ENCODE measurements at regions not wholly inside any gene's neighbourhood (a gene's known extent, or its start where the extent isn't known, plus 50 kb on each side); places are given as distances from the start of the nearest gene placed in this dataset.
"Not testable (repeated sequence)": the region's sequence is repeated elsewhere in the genome, so short reads cannot be mapped to it uniquely, and the experiment has no call there.

DNA sequence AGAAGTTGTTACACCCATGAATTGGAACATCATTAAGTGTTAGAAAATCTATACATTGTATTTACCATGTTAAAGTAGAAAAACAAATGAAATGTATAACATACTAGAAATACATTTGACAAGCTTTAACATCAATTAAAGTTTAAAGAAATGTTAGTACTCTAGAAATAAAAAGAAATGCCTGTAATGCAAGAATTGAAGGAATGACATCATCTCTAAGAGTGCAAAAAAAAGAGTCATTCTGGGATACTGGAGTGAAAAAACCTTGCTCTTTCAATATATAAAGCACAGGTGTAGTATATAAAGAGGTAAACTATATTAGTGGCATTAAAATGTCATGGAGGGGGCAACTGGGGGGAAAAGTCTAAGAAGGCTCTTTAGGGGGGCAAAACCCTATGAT lies 210.8 kb upstream of the PLD5 start:
- DNase-seq (ENCODE audit: low read depth): no peak

DNA sequence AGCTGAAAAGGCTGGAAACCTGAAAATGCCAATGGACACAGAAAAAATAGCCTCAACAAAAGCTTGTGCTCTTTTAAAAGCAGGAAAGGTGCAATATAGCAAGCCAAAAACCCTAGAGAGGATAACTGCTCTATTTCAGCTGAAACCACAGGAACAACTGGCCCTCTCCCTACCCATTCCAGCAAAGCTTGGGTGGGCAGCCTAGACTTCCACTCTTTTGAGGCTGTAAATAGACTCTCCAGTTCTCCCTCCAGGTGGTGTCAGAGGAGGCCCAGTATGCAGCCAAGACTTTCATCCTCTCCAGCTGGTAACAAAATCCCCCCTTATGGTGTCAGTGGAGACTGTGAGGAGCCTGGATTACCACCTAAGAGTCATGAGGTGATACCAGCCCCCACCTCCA lies 206.9 kb upstream of the PLD5 start:
- no peak for DNase-seq (ENCODE audit: low read depth)

DNA sequence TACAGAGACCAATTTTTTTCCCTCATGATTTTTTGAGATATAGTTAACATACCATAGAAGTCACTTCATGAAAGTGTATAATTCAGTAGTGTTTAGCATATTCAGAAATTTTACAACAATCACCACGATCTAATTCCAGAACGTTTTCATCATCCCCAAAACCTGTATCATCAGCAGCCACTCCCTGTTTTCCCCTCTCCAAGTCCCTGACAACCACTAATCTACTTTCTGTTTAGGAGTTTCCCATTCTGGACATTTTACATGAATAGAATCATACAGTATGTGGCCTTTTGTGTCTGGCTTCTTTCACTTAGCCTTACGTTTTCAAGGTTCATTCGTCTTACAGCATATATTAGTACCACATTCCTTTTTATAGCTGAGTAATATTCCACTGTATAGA lies 204.2 kb upstream of the PLD5 start:
- DNase-seq (ENCODE audit: low read depth): no peak

DNA sequence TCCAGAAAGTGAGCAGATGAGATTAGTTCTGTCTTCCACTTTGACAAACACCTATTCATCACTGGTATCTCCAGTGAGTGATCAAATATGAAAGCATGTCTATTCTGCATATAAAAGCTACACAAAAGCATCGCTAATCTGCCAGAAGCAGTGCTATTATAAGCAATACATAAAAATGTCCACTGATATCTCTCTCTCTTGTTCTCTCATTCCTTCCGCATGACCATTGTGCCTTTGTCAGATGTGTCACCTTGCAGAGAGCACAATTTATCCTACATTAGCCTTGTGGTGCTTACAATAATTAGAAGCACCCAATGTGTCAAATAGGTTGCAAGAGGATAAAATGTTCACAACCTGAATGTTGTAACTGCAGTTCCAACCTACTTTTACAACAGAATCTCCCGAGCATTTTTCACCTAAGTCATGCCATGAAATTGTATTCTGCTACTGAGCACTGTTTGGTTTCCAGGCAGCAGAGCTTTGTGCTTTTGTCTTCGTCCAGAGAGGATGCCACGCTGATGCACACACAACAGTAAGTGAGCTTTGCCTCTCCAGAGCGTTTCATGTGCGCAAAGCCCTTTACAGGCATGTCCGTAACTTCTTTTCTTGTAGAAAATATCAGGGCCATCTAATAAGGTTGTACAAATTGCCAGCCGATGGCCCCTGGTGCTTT lies 198.7 kb upstream of the PLD5 start:
- DNase-seq (ENCODE audit: low read depth): no peak

DNA sequence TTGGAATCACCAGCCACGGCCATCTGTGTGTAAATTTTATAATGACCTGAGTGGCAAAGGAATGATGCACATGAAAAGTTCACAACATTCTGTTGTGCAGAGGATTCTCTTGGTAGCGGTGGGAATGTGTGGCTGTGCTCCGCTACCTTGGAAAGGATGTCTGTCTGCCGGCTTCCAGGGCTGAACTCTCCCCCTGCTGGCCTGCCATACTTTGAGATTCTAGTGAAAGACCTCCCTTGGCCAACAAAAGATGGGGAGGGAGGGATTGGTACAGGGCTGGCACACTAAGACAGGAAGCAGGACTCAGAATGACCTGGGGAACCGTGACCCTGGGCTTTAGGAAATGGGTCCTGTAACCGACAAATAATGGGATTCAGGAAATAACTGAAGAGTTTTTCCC lies 194.5 kb upstream of the PLD5 start:
- DNase-seq (ENCODE audit: low read depth): no peak

DNA sequence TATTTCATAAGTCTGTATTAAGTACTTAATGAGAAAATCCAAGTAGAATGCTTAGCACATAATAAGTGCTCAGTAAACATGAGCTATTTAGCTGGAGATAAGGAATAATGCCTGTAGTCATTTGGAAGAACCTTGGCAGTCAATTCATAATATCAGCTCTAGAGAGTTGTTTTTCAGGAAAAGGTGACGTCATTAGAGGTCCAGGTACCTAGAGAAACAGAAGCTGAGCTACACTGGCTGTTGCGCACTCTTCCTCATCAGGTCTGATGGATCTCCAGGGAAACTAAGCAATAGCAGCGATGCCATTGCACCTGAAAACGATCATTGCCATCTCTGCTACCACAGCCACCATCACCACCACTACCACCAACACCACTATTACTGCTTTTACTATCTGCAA lies 187.8 kb upstream of the PLD5 start:
- no peak for DNase-seq (ENCODE audit: low read depth)

DNA sequence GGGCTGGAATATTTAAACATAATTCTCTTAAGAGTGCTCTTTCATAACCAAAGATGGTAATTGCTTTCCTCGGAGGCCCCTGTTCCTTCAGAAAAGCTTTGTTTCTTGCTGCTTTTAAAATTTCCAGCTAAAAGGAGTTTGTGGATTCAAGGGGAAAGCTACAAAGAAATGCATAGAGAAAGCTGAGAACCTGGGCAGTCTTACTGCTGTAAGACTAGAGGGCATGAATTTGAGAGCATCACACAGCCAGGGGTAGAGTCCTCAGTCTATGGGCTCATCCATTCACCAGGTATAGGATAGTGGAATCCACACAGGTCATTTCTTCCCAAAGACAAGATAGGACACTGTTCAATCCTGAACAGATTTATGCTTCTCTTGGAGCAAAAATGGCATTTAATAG lies 186.3 kb upstream of the PLD5 start:
- DNase-seq (ENCODE audit: low read depth): no peak

DNA sequence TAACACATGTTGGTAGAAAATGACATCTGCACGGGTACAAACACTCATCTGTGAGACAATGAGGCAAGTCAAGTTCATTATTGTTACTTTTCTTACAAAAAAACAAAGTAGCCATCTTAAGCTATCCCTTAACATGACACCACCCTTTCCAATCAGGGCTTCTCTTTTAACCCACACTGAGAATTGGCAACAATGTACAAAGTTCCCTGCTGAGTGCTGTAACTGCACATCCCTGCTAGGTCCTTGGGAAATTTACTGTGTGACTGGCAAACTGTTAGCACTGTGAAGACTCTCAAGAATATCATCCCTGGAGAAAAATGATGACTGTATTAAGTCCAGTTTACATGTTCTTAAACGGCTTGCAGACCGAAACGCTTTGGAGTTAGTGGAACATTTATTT lies 185.8 kb upstream of the PLD5 start:
- DNase-seq (ENCODE audit: low read depth): no peak

DNA sequence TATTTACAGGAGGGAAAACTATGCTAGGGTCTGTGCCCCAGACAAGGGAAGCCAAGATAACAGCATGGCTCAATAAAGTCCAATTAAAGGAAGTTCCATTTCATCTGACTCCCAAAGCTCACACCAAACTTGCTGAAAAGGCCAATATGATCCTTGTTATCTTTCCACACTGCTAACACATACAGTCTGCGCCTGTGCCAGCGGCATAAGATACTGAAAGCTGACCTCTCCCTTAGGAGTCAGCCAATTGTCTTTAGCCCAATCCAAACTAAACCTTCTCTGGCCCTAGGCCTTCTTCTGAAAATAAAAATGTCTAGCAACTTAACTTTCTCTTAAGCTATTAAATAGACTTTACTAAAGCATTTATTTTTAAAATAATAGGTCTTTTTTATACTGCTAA lies 179.0 kb upstream of the PLD5 start:
- DNase-seq (ENCODE audit: low read depth): no peak

DNA sequence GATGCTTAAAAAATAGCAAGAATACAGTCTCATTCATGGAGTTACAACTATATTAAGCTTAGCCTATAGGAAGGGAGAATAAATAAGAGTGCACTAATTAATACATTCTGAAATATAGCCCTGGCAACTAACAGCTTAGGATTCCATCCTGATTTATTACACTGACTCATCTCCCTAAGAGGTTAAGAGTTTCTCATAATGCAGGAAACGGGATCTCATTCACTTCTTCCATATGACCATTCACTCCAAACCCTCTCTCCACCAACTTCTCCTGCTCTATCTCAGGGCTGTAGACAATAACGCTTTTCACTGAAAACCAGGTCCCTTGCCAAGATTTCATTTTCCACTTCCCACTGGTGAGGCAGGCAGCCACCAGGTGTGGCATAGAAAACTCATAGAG lies 168.5 kb upstream of the PLD5 start:
- no peak for DNase-seq (ENCODE audit: low read depth)

DNA sequence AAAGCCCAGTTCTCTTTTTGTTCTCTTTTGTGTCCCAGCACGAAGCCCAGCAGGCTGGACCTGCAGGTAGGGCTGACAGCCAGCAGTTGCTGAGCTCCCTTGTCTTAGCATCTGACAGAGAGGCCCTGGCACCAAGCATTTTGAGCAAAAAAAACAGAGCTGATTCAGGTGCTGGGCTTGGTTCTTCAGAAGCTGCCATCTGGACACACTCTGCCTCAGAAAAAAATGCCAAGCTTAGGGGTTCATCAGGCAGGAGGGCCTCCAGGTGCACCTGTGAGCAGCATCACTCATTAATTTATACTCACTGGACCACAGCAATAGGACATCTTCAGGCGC lies 167.1 kb upstream of the PLD5 start:
- DNase-seq (ENCODE audit: low read depth): no peak

DNA sequence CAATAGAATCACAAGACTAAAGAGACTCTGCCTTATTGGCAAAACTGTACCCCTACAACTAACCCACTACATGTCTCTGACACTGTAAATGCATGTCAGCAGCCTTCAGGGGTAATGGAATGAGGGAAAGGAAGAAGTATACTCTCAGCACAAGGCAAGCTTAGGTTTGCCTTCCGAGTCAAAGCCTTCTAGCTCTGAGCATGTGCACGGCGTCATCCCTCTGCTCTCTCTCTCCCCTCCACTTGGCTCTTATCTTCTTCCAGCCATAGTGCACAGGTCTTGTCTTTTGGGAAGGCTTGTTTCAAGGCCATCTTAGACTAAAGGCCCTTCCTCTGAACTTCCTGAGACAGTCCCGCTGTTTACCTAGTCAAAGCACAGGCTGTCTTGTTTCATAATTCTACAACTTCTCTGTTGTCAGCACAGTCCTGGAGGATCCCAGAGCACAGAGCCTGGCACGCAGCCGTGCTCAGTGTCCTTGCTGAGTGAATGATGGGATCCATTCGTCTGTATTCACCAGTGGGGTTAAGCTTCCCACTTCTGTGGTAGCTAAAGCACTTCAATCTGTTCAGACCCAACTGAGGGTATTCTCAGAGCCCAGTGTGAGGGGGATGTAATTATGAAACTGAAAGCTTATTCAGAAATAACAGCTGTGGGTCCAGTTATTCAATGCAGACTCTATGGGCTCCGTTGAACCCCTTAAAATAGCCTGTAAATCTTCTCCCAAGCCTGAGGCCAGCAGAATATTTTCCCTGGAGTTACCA lies 166.5 kb upstream of the PLD5 start:
- DNase-seq (ENCODE audit: low read depth): no peak

DNA sequence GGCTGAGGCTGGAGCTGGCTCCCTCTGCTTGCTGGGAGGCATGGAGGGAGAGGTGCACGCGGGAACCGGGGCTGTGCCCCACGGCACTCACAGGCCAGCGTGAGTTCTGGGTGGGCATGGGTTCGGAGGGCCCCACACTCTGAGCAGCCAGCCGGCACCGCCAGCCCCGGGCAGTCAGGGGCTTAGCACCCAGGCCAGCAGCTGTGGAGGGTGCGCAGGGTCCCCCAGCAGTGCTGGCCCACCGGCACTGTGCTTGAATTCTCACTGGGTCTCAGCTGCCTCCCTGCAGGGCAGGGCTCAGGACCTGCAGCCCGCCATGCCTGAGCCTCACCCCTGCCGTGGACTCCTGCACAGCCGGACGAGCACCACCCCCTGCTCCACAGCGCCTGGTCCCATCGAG lies 164.9 kb upstream of the PLD5 start:
- no peak for DNase-seq (ENCODE audit: low read depth)

DNA sequence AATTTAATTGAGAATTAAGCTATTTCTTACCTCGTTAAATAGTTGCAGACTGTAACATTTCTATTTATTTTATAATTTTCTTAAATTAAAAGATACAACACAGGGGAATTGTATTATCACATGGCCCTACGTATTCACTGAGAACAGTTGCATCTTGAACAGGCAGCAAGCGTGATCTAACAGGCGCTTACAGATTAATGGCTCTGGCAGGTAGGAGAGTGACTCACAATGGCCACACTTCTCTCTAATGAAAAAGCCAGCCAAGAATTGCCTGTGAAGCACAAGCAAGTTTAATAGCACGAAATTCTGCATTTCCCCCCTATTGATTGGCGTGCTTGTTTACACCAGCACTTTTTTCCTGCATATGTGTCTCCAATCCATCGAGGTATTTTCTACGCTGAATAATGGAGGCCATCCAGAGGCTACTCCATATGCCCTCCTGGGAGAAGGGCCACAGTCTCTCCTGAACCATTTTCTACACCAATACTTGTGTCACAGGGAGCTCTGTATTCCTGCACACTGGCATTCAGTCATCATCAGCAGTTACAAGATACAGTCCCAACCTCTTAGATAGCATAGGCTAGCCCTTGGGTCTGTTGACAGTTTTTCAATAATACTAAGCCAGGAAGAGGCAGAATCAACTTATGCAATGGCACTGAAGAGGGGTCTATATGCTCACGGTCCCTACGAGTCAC lies 150.6 kb upstream of the PLD5 start:
- no peak for DNase-seq (ENCODE audit: low read depth)

DNA sequence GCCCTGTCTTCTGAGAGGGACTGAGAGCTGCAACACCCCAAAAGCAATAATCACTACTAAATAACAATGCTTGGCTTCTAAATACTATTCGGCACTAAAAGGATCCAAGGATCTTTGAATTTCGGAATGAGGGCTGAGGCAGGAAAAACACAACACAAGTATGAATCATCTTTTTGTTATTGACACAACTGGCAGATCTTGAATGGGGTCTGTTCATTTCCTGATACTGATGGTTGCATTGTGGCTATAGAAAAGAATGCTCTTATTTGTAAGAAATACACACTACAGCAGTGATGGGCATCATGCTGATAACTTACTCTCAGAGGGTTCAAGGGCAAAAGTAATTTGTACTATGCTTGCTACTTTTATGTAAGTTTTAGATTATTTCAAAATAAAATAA lies 149.2 kb upstream of the PLD5 start:
- no peak for DNase-seq (ENCODE audit: low read depth)

DNA sequence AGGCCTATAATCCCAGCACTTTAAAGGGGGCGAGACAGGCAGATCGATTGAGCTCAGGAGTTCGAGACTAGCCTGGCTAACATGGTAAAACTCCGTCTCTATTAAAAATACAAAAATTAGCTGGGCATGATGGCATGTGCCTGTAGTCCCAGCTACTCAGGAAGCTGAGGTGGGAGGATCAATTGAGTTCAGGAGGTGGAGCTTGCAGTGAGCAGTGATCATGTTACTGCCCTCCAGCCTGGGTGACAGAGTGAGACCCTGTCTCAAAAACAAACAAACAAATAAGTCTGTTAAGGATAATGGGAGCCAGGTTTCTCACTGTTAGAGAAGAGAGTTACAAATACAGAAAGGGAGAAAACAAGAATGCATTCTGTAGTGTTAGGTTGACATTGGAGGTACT lies 148.7 kb upstream of the PLD5 start:
- not testable (repeated sequence) for DNase-seq (ENCODE audit: low read depth)

DNA sequence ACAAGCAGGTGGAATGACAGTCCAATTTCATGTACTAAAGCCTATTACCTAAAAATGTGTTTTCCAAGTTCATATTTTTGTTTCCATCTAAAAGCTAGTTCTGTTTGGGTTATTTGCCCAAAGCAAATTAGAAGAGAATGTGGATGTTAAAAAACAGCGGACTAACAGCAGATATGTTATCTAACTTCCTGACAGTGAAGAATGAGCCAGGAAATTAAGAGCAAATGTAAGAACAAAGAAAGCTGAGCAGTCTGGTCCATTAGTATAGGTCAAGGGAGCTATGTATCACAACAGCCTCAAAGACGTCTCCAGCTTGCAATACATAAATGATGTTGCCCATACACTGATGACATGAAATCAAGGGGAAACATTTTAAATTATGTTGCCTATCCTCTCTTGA lies 145.5 kb upstream of the PLD5 start:
- DNase-seq (ENCODE audit: low read depth): no peak

DNA sequence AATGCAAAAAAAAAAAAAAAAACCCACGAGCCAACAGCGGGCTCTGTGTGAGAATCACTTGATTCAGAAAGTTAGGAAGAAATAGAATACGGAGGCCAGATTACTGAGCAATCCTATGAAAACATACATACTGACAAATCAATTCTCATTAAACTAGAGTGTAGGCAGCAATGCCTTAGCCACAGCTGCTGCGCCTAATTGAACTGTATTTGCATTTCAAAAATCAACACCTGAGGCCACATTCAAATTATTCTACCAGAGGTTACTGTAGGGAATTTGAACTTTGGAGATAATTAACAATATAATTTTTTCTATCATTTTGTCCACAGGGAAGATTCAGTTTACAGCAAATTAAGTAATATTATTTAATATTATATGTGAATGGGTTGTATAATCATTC lies 138.4 kb upstream of the PLD5 start:
- no peak for DNase-seq (ENCODE audit: low read depth)

DNA sequence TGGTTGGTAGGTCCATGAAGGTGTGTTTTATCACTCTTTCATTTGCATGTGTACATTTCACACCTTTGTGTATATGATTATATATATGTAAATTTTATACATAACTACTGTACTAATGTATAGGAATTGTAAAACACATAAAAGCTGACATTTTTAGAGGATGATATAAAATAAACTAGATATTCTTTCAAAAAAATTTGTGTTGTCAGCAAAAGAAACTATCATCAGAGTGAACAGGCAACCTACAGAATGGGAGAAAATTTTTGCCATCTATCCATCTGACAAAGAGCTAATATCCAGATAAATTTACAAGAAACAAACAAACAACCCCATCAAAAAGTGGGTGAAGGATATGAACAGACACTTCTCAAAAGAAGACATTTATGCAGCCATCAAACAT lies 129.3 kb upstream of the PLD5 start:
- not testable (repeated sequence) for DNase-seq (ENCODE audit: low read depth)

DNA sequence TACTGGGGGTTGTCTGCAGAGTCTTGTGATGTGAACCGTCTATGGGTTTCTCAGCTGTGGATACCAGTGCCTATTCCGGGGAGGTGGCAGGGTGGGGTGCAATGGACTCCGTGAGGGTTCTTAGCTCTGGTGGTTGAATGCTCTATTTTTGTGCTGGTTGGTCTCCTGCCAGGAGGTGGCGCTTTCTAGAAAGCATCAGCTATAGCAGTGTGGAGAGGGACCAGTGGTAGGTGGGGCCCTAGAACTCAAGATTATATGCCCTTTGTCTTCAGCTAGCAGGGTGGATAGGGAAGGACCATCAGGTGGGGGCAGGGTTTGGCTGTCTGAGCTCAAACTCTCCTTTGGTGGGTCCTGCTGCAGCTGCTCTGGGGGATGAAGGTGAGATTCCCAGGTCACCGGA lies 127.3 kb upstream of the PLD5 start:
- DNase-seq (ENCODE audit: low read depth): no peak

DNA sequence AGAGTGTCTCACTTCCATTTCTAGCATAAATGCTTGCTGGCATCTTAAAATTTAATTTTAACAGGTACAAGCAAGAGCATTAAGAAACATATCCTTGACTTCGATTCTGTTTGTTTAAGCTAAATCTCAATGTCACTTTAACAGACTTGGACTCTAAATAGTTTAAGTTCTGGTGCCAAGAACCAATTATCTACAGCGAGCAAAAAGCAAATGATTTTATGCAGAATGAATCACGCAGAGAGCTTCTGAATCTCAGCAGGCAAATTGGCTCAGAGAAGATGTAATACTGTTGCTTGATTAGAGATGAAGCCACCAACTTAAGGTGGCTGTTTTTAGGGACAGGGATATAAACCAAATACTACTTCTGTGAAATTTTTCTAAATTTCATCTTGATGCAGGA lies 117.0 kb upstream of the PLD5 start:
- DNase-seq (ENCODE audit: low read depth): no peak

DNA sequence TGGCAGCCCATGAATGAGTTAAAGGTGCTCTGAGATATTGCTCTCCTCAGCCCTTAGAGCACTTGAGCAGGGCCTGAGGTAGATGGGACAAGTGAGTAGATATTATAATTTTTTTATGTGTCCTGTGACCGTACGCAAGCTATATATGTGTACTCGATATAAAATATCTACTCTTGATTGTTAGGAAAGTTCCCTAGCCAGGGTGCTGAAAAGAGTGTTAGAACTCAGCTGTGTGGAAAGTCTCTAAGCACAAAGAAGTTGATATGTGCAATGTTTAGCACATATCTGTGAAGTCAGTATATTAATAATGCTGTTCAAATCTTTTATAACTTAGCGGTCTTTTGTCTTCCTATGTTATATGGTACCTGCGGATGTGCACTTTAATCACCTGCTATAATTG lies 114.6 kb upstream of the PLD5 start:
- DNase-seq (ENCODE audit: low read depth): no peak

DNA sequence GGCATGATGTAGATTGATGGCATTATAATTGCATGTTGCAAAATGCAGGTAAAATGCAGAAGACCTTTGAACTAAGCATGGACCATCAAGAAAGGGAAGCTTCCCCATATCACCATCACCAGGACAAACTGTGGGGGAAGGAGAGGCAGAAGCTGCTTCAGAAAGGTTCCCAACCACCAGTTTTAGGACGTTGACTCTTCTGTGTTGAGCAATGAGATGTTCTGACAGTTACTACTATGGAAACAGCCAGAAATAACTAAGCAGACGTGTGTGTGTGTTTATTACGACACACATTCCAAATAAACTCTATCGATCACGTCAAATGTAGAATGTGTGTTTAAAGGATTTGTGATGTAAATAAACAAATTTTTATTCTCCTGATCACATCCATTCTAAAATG lies 110.2 kb upstream of the PLD5 start:
- DNase-seq (ENCODE audit: low read depth): no peak

DNA sequence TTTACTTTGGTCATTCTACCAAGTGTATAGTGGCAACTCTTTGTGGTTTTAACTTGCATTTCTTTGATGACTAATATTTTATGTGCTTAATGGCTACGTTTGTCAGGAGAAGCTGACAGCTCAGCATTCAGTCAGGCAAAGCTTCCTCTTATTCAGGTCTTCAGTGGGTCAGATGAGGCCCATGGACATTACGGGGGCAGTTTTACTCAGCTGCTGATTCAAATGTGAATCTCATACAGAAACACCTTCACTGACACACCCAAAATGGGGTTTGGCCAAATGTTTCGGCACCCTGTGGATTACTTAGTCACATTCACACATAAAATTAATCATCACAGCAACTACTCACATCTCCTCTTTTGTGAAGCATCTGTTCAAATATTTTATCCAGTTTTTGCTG lies 104.9 kb upstream of the PLD5 start:
- no peak for DNase-seq (ENCODE audit: low read depth)

Data from iris pigment epithelial cell (primary cell).